ENCODE measurements at regions not wholly inside any gene's neighbourhood (a gene's known extent, or its start where the extent isn't known, plus 50 kb on each side); places are given as distances from the start of the nearest gene placed in this dataset.

- Histone ChIP-seq H3K9me3 (no peaks in the 10 kb centered on the region), H3K36me3 (replicated peaks in 1 of 2; ENCODE audit: insufficient read depth in 1 of 2, low read depth in 2 of 2) (no peaks in the 10 kb centered on the region), H3K4me3 (no peak overlapping the region), H3K4me1 (no peaks in the 10 kb centered on the region), H3K27ac (no peak overlapping the region), H3K27me3 (no peaks in the 10 kb centered on the region)
- WGBS, 2 donors: 48 to 57% methylated on average over 1 of the region's 1 CpG
- ATAC-seq: no peak
- no peak for DNase-seq
- TF ChIP-seq POLR2A (IDR thresholded peaks at IDR 0.05) (no peak), CTCF (IDR thresholded peaks at IDR 0.05) (no peak)
- intact Hi-C loops (cut with DNase I): no loop called here
Measured at GRCh38 chr5:166671811-166672210, 1619.6 kb upstream of the WWC1 start.

- H3K36me3 ChIP-seq (replicated peaks in 1 of 2; ENCODE audit: insufficient read depth in 1 of 2, low read depth in 2 of 2): no peaks in the 10 kb centered on the region
- H3K4me3 ChIP-seq: no peak overlapping the region
- no peak overlapping the region for H3K27ac ChIP-seq
- intact Hi-C loops (cut with DNase I): no loop called here
- 59 to 67% methylated on average over 1 of the region's 1 CpG for WGBS, 2 donors
- no peaks in the 10 kb centered on the region for H3K9me3 ChIP-seq
- no peaks in the 10 kb centered on the region for H3K27me3 ChIP-seq
- DNase-seq (no peak), ATAC-seq (no peak)
- no peaks in the 10 kb centered on the region for H3K4me1 ChIP-seq
- TF ChIP-seq CTCF (IDR thresholded peaks at IDR 0.05) (no peak), POLR2A (IDR thresholded peaks at IDR 0.05) (no peak)
Measured at GRCh38 chr5:166672431-166672830, 1619.0 kb upstream of the WWC1 start.

- DNase-seq: no peak
- no peak for TF ChIP-seq CTCF (IDR thresholded peaks at IDR 0.05)
- TF ChIP-seq POLR2A (IDR thresholded peaks at IDR 0.05): no peak
Measured at GRCh38 chr5:166677891-166678290, 1613.6 kb upstream of the WWC1 start.

GRCh38 chr5:166679331-166679730, 1612.1 kb upstream of the WWC1 start:
- H3K9me3 ChIP-seq: no peaks in the 10 kb centered on the region
- ATAC-seq (no peak), DNase-seq (no peak)
- no peak overlapping the region for H3K27ac ChIP-seq
- no peaks in the 10 kb centered on the region for H3K4me1 ChIP-seq
- no peaks in the 10 kb centered on the region for H3K27me3 ChIP-seq
- no peak overlapping the region for H3K4me3 ChIP-seq
- WGBS, 2 donors: 41 to 53% methylated on average over 5 of the region's 5 CpGs
- TF ChIP-seq POLR2A (IDR thresholded peaks at IDR 0.05) (no peak), CTCF (IDR thresholded peaks at IDR 0.05) (no peak)
- no peaks in the 10 kb centered on the region for H3K36me3 ChIP-seq (replicated peaks in 1 of 2; ENCODE audit: insufficient read depth in 1 of 2, low read depth in 2 of 2)
- intact Hi-C loops (cut with DNase I): no loop called here

More at GRCh38 chr5:166677891-166678290, 1613.6 kb upstream of the WWC1 start:
- no peaks in the 10 kb centered on the region for H3K4me1 ChIP-seq
- H3K36me3 ChIP-seq (replicated peaks in 1 of 2; ENCODE audit: insufficient read depth in 1 of 2, low read depth in 2 of 2): no peaks in the 10 kb centered on the region
- intact Hi-C loops (cut with DNase I): no loop called here
- 23 to 27% methylated on average over 2 of the region's 2 CpGs for WGBS, 2 donors
- no peaks in the 10 kb centered on the region for H3K9me3 ChIP-seq
- no peak overlapping the region for H3K4me3 ChIP-seq
- H3K27ac ChIP-seq: no peak overlapping the region
- H3K27me3 ChIP-seq: no peaks in the 10 kb centered on the region
- ATAC-seq: no peak

- no peaks in the 10 kb centered on the region for H3K4me1 ChIP-seq
- no peak for TF ChIP-seq CTCF (IDR thresholded peaks at IDR 0.05)
- TF ChIP-seq POLR2A (IDR thresholded peaks at IDR 0.05): no peak
- H3K4me3 ChIP-seq: no peak overlapping the region
- no peak for ATAC-seq
- intact Hi-C loops (cut with DNase I): no loop called here
- H3K27me3 ChIP-seq: no peaks in the 10 kb centered on the region
- no peaks in the 10 kb centered on the region for H3K9me3 ChIP-seq
- no peak for DNase-seq
- H3K36me3 ChIP-seq (replicated peaks in 1 of 2; ENCODE audit: insufficient read depth in 1 of 2, low read depth in 2 of 2): no peaks in the 10 kb centered on the region
- WGBS, 2 donors: 65 to 69% methylated on average over 4 of the region's 4 CpGs
- H3K27ac ChIP-seq: no peak overlapping the region
Measured at GRCh38 chr5:166695326-166695725, 1596.1 kb upstream of the WWC1 start.
